SK-N-SH treated with all-trans-retinoic acid at 6 μM for 48 hours (cell line): ENCODE measurements at regions not wholly inside any gene's neighbourhood (a gene's known extent, or its start where the extent isn't known, plus 50 kb on each side); places are given as distances from the start of the nearest gene placed in this dataset.

Source experiments
- ATAC-seq: fragments of 200-7000 bp; cut with Tn5 transposase; 3 replicates; pipeline ENCODE4 v1.9.1; 2020; ENCODE audit warnings: mild to moderate bottlenecking, moderate library complexity
- ARNTL ChIP-seq: fragments of 450-650 bp; formaldehyde crosslinking; IDR thresholded peaks from 2 replicates; pipeline ENCODE4 v1.5.0; 2020; ENCODE audit warnings: low read depth, mild to moderate bottlenecking, moderate library complexity, borderline replicate concordance
- BACH2 ChIP-seq: fragments of 250-450 bp; sonication (Bioruptor Pico); IDR thresholded peaks from 2 replicates; pipeline ENCODE4 v1.9.0; 2021; ENCODE audit warnings: mild to moderate bottlenecking, borderline replicate concordance
- CSDC2 ChIP-seq: fragments of 250-450 bp; sonication (Bioruptor Pico); IDR thresholded peaks from 2 replicates; pipeline ENCODE4 v1.5.0; 2020; ENCODE audit warnings: mild to moderate bottlenecking, moderate library complexity
- CSRNP3 ChIP-seq: fragments of 250-450 bp; sonication (Bioruptor Pico); IDR thresholded peaks from 2 replicates; pipeline ENCODE4 v1.5.1; 2021; ENCODE audit warnings: mild to moderate bottlenecking, moderate library complexity
- ESRRG ChIP-seq: fragments of 250-450 bp; sonication (Bioruptor Pico); IDR thresholded peaks from 2 replicates; pipeline ENCODE4 v1.6.1; 2021; ENCODE audit warnings: mild to moderate bottlenecking
- GLIS3 ChIP-seq: fragments of 250-450 bp; sonication (Bioruptor Pico); IDR thresholded peaks from 2 replicates; pipeline ENCODE4 v1.5.0; 2020; ENCODE audit warnings: mild to moderate bottlenecking, moderate library complexity
- ISL1 ChIP-seq: fragments of 250-450 bp; sonication (Bioruptor Pico); IDR thresholded peaks from 2 replicates; pipeline ENCODE4 v2.1.2; 2022; ENCODE audit warnings: mild to moderate bottlenecking, moderate library complexity
- OSR1 ChIP-seq: fragments of 250-450 bp; sonication (Bioruptor Pico); IDR thresholded peaks from 2 replicates; pipeline ENCODE4 v1.8.0; 2022; ENCODE audit warnings: moderate library complexity, mild to moderate bottlenecking, inconsistent platforms
- PPARA ChIP-seq: fragments of 250-450 bp; sonication (Bioruptor Pico); IDR thresholded peaks from 2 replicates; pipeline ENCODE4 v1.5.0; 2020; ENCODE audit warnings: mild to moderate bottlenecking, borderline replicate concordance
- RARB ChIP-seq: fragments of 250-450 bp; sonication (Bioruptor Pico); IDR thresholded peaks from 2 replicates; pipeline ENCODE4 v1.8.0; 2021; ENCODE audit warnings: mild to moderate bottlenecking, moderate library complexity
- SNAI2 ChIP-seq: fragments of 250-450 bp; sonication (Bioruptor Pico); IDR thresholded peaks from 2 replicates; pipeline ENCODE4 v1.5.0; 2020; ENCODE audit warnings: mild to moderate bottlenecking, moderate library complexity
- TCF4 ChIP-seq: fragments of 250-450 bp; sonication (Bioruptor Pico); IDR thresholded peaks from 2 replicates; pipeline ENCODE4 v1.8.0; 2021; ENCODE audit warnings: mild to moderate bottlenecking, moderate library complexity, borderline replicate concordance
- TOX ChIP-seq: fragments of 250-450 bp; sonication (Bioruptor Pico); IDR thresholded peaks from 2 replicates; pipeline ENCODE4 v1.8.0; 2021; ENCODE audit warnings: mild to moderate bottlenecking, moderate library complexity, borderline replicate concordance
- TSHZ2 ChIP-seq: fragments of 250-450 bp; sonication (Bioruptor Pico); IDR thresholded peaks from 2 replicates; pipeline ENCODE4 v1.5.0; 2020; ENCODE audit warnings: mild to moderate bottlenecking, moderate library complexity
- ZC3H10 ChIP-seq: fragments of 250-450 bp; sonication (Bioruptor Pico); IDR thresholded peaks from 2 replicates; pipeline ENCODE4 v1.5.1; 2021; ENCODE audit warnings: mild to moderate bottlenecking, moderate library complexity
- ZFP3 ChIP-seq: fragments of 250-450 bp; sonication (Bioruptor Pico); IDR thresholded peaks from 2 replicates; pipeline ENCODE4 v1.5.0; 2020; ENCODE audit warnings: mild to moderate bottlenecking, moderate library complexity
- ZFP30 ChIP-seq: fragments of 450-650 bp; formaldehyde crosslinking; IDR thresholded peaks from 2 replicates; pipeline ENCODE4 v1.5.0; 2022; ENCODE audit warnings: mild to moderate bottlenecking, moderate library complexity
- ZNF565 ChIP-seq: fragments of 450-650 bp; formaldehyde crosslinking; conservative IDR thresholded peaks from 2 replicates; pipeline ENCODE4 v1.5.0; 2020; ENCODE audit warnings: low read depth, mild to moderate bottlenecking, moderate library complexity
- ZNF70 ChIP-seq: fragments of 450-650 bp; formaldehyde crosslinking; IDR thresholded peaks from 2 replicates; pipeline ENCODE4 v1.5.0; 2020; ENCODE audit warnings: mild to moderate bottlenecking, moderate library complexity
- TF ChIP-seq, protein P1 (sequence below): fragments of 250-450 bp; sonication (Bioruptor Pico); IDR thresholded peaks from 2 replicates; pipeline ENCODE4 v1.8.0; 2020; ENCODE audit warnings: mild to moderate bottlenecking, moderate library complexity, borderline replicate concordance
- TF ChIP-seq, protein P2 (sequence below): fragments of 250-450 bp; sonication (Bioruptor Pico); IDR thresholded peaks from 2 replicates; pipeline ENCODE4 v1.8.0; 2021; ENCODE audit warnings: low read depth, mild to moderate bottlenecking, moderate library complexity, borderline replicate concordance

DNA sequence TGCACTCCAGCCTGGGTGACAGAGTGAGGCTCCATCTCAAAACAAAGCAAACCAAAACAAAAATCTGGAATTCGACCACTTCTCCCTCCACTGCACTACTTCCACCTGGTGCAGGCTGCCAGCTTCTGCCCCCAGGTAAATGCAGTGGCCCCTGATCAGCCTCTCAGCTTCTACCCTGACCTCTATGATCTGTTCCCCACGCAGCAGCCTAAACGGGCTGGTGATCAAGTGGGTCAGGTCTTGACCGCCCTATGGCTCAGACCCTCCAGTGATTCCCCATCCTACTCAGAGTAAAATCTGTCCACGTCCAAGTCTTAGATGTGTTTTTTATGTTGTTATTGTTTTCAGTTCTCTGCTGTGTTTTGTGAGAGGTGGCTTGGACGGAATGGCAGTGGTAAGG, 163.9 kb downstream of the KCTD15 start:
- TF ChIP-seq TOX (CRISPR knock-in tag): no peak
- TF ChIP-seq ARNTL (CRISPR knock-in tag): no peak
- no peak for TF ChIP-seq GLIS3 (CRISPR knock-in tag)
- TF ChIP-seq SNAI2 (CRISPR knock-in tag): no peak
- no peak for TF ChIP-seq PPARA (CRISPR knock-in tag)
- TF ChIP-seq, protein P1, sequence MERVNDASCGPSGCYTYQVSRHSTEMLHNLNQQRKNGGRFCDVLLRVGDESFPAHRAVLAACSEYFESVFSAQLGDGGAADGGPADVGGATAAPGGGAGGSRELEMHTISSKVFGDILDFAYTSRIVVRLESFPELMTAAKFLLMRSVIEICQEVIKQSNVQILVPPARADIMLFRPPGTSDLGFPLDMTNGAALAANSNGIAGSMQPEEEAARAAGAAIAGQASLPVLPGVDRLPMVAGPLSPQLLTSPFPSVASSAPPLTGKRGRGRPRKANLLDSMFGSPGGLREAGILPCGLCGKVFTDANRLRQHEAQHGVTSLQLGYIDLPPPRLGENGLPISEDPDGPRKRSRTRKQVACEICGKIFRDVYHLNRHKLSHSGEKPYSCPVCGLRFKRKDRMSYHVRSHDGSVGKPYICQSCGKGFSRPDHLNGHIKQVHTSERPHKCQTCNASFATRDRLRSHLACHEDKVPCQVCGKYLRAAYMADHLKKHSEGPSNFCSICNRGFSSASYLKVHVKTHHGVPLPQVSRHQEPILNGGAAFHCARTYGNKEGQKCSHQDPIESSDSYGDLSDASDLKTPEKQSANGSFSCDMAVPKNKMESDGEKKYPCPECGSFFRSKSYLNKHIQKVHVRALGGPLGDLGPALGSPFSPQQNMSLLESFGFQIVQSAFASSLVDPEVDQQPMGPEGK: no peak
- no peak for TF ChIP-seq ZC3H10 (CRISPR knock-in tag)
- TF ChIP-seq, all 23 proteins: peak for 0
- no peak for ATAC-seq

GRCh38 chr19:33962161-33962560, 165.5 kb downstream of the KCTD15 start:
- no peak for ATAC-seq
- no peak for TF ChIP-seq GLIS3 (CRISPR knock-in tag)
- TF ChIP-seq ISL1 (CRISPR knock-in tag): no peak
- no peak for TF ChIP-seq ARNTL (CRISPR knock-in tag)
- TF ChIP-seq ZNF565 (CRISPR knock-in tag): no peak
- no peak for TF ChIP-seq CSDC2 (CRISPR knock-in tag)

DNA sequence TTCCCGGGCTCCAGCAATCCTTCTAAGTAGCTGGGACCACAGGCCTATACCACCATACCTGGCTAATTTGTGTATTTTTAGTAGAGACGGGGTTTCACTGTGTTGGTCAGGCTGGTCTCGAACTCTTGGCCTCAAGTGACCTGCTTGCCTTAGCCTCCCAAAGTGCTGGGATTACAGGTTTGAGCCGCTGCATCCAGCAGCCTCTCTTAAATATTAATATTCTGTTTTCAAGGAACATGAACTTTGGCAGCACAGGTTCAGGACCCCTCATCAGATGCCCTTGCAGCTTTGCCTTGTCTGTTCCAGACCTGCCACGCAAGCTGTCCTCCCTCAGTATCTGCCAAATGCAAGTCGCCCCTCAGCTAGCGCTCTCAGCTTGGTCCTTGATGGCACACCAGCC, 166.8 kb downstream of the KCTD15 start:
- no peak for ATAC-seq
- no peak for TF ChIP-seq ZFP3 (CRISPR knock-in tag)
- TF ChIP-seq ARNTL (CRISPR knock-in tag): no peak
- TF ChIP-seq, all 23 proteins: peak for 0

GRCh38 chr19:33971073-33971472, 174.4 kb downstream of the KCTD15 start:
- TF ChIP-seq ZFP30 (CRISPR knock-in tag) (no peak), TCF4 (CRISPR knock-in tag) (no peak), ZC3H10 (CRISPR knock-in tag) (no peak), PPARA (CRISPR knock-in tag) (no peak), CSRNP3 (no peak), ESRRG (CRISPR knock-in tag) (no peak), ZNF70 (no peak), RARB (no peak), CSDC2 (CRISPR knock-in tag) (no peak), TOX (CRISPR knock-in tag) (no peak)
- TF ChIP-seq, protein P2, sequence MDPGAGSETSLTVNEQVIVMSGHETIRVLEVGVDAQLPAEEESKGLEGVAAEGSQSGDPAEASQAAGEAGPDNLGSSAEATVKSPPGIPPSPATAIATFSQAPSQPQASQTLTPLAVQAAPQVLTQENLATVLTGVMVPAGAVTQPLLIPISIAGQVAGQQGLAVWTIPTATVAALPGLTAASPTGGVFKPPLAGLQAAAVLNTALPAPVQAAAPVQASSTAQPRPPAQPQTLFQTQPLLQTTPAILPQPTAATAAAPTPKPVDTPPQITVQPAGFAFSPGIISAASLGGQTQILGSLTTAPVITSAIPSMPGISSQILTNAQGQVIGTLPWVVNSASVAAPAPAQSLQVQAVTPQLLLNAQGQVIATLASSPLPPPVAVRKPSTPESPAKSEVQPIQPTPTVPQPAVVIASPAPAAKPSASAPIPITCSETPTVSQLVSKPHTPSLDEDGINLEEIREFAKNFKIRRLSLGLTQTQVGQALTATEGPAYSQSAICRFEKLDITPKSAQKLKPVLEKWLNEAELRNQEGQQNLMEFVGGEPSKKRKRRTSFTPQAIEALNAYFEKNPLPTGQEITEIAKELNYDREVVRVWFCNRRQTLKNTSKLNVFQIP (CRISPR knock-in tag): no peak
- TF ChIP-seq, protein P1: no peak
- ATAC-seq: no peak

- no peak for ATAC-seq
- no peak for TF ChIP-seq PPARA (CRISPR knock-in tag)
- no peak for TF ChIP-seq ISL1 (CRISPR knock-in tag)
- TF ChIP-seq, protein P1: no peak
- TF ChIP-seq ARNTL (CRISPR knock-in tag): no peak
- TF ChIP-seq BACH2: no peak
- no peak for TF ChIP-seq ZFP3 (CRISPR knock-in tag)
- no peak for TF ChIP-seq ESRRG (CRISPR knock-in tag)
- no peak for TF ChIP-seq TSHZ2
- TF ChIP-seq TCF4 (CRISPR knock-in tag): no peak
- TF ChIP-seq OSR1 (CRISPR knock-in tag): no peak
- TF ChIP-seq ZFP30 (CRISPR knock-in tag): no peak
- TF ChIP-seq TOX (CRISPR knock-in tag): no peak
Measured at GRCh38 chr19:33977756-33978685, 181.4 kb downstream of the KCTD15 start.
